ENCODE measurements at regions not wholly inside any gene's neighbourhood (a gene's known extent, or its start where the extent isn't known, plus 50 kb on each side); places are given as distances from the start of the nearest gene placed in this dataset.

DNA sequence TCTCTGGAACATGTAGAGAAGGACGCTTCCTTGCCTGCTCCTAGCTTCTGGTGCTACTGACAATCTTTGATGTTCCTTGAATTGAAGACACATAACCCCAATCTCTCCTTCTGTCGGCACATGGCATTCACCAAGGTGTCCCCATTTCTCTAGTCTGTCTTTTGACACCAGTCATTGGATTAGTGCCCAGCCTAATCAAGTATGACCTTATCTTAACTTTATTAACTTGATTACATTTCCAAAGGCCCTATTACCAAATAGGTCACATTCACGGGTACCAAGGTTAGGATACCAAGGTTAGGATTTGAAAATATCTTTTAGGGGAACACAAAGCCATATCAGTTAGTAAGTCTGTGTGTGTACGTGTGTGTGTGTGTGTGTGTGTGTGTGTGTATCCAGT lies 377.9 kb downstream of the CMPK2 start:
- DNase-seq: no peak

- DNase-seq: no peak
These were observed 373.1 kb downstream of the CMPK2 start for GRCh38 chr2:6492573-6492972.

DNA sequence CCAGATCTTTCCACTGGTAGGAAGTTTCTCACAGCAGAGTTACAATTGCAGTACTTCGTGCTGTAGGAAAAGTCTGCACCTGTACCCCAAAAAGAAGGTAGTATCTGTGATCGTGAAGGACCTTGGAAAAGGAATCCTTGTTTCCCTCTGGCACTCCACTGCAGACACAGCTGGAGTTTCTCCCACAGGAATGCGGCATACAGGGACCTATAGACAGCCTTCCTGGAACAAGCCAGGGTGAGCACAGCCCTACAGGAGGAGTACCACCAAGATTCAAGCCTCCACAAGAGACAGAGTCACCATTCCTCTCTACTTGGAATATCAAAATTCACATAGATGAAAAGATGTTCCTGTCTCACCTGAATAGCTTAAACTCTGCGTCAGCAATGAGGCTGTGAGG lies 372.4 kb downstream of the CMPK2 start:
- no peak for DNase-seq

- DNase-seq: no peak
These were observed 372.0 kb downstream of the CMPK2 start for GRCh38 chr2:6493669-6494068.

GRCh38 chr2:6495466-6495865 lies 370.2 kb downstream of the CMPK2 start:
- no peak for DNase-seq

GRCh38 chr2:6496376-6496775 lies 369.3 kb downstream of the CMPK2 start:
- DNase-seq: no peak

- no peak for DNase-seq
These were observed 368.7 kb downstream of the CMPK2 start for GRCh38 chr2:6497048-6497447.

- DNase-seq: no peak
These were observed 366.9 kb downstream of the CMPK2 start for GRCh38 chr2:6498841-6499240.

DNA sequence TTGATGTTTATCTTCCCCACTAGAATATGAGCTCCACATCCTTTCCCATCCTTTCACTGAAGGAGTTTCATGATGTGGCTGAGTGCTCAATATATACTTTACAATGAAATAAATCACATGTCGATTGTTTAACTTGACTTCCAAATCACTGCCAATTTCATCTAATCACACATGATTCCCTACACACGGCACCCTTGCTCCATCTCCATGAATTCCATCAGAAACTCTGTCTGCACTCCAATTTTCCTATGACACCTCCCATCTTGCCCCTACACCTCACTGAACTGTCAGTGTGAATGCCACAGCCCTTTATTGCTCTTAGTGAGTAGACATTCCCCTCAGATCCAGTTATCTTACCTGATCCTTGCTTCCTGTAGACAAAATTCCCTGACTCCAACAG lies 366.0 kb downstream of the CMPK2 start:
- no peak for DNase-seq

- DNase-seq: no peak
These were observed 359.3 kb downstream of the CMPK2 start for GRCh38 chr2:6506361-6506794.

GRCh38 chr2:6506859-6507258 lies 358.8 kb downstream of the CMPK2 start:
- DNase-seq: no peak

DNA sequence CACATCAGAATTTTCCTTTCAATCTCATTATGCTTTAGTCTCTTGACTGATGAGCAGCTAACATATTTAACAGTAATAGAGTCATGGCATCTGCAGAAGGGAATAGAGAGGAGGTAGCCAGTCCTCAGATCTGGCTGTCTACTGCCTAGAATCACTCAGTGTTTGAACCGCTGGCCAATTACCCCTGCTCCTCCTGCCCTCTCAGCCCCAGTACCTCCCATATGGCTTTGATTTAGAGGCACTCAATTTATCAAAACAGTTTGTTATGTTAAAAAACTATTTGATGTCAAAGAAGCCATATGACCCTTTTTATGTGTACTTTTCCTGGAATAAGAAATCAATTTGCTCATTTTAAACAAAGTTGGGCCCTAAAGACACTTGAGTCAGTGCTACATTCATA lies 355.2 kb downstream of the CMPK2 start:
- DNase-seq: no peak

- DNase-seq: no peak
These were observed 353.1 kb downstream of the CMPK2 start for GRCh38 chr2:6512589-6512988.

DNA sequence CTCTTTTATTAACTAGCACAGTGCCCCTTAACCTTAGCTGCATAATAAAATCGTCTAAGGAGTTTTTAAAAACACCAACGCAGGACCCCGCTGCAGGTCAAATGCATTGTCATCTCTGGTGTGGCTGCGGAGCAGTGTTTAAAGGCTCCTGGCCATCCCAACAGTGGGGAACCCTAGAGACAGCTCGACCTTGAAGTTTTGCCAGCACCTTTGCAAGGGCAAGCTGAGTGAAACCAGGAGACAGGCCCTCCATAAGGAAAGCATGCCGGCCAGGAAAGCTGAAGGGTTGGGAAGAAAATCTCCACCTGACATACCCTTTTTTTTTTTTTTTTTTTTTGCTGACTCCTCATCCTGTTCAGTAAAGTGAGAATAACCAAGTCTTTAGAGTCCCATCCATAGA lies 349.0 kb downstream of the CMPK2 start:
- DNase-seq: no peak

- DNase-seq: no peak
These were observed 347.3 kb downstream of the CMPK2 start for GRCh38 chr2:6518361-6518760.

GRCh38 chr2:6523476-6523875 lies 342.2 kb downstream of the CMPK2 start:
- no peak for DNase-seq

DNA sequence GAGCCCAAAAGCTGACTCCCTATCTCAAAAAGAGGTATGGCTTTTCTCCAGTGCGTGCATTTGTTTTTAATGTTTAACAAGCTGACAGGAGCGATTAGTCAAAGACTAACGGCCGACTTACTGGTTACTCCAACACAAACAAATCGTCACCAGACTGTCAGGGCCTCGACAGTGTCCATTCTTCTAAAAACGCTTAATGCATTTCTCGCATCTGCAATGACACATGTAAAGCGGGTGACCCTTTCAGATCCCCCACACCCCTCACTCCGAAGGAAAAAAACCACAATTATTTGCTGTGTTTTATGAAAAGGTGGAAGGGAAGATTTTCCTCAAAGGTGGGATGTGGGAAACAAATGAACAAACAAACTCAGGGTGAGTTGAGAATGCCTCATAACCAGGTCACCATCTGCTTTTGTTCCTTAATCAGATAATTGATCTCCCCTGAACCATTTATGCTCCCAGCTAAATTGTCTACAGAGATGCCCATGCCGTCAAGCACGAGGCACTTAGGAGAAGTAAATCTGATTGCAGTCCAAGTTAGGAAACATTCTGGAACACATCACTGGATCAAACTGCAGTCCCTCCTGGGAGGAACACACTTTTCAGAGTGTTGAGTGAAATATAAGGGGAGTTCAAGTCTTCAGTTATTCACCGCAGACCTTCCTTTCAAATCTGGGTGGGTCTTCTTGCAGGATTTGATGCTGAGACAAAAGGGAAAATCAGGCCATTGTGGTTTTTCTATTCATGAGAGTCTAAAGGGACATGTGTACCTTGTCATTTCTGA lies 340.8 kb downstream of the CMPK2 start:
- DNase-seq: no peak

DNA sequence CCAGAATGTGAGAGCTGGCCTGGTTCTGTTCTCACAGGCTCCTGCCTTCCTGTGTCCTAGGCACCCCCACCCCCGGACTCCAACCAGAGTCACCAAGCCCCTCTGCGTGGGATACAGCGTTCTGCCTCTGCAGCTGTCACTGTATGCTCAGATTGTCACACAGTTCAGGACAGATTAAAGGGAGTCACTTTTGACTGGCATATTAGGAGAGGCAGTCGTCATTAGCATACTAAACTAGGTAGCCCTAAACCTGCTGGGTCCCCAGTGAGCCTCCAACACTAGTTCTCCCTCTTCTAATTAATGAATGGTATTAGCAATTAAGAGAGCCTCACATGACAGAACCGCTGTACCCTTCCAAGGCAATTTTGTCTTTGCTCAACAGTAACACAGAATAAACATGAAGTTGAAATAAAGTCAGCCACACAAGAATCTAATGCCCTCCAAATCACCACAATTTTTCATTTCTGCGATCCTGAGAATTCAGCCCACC lies 340.2 kb downstream of the CMPK2 start:
- no peak for DNase-seq

DNA sequence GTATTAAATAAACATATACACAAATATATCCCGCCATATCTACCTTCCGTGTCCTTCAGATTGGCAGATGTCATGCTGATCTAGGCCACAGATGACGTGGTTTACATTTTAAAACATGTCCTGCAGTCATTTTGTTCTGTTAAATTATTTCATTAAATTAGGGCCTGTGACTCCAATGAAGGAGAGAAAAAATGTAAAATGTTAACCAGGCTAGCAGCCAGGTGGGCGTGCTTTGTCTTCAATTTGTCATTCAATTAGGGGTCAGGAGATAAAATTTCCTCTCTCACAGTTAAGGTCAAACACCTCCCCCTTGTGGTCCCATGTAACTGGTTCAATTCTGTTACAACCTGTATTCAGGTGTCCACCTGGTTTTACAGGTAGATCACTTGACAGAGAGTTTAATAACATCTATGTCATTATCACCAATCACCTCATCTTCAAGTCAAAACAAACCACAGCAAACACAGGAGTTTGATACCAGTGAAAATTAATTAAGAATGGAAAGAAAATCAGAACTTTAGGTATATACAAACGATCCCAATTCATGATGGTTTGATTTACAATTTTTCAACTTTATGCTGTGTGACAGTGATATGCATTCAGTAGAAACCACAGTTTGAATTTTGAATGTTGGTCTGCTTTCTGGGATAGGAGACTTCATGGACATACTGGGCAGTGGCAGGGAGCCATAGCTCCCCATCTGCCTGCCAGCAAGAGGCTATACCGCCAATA lies 339.4 kb downstream of the CMPK2 start:
- DNase-seq: no peak

DNA sequence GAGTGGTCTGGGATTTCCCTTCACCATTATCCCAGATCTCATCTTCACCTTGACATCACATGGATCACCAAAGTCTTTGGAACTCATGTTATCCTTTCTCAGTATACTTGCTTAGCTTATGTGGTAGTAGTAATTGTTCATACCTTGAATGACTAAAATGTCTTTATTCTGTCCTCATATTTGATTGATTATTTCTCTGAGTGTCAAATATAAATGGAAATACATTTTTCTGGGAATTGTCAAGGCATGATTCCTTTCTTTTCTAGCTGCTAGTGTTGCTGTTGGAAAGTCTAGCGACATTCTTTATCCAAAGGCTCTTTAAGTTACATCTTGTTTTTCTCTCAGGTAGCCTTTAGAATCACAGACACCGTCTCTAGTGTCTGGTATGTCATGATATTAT lies 334.4 kb downstream of the CMPK2 start:
- no peak for DNase-seq

DNA sequence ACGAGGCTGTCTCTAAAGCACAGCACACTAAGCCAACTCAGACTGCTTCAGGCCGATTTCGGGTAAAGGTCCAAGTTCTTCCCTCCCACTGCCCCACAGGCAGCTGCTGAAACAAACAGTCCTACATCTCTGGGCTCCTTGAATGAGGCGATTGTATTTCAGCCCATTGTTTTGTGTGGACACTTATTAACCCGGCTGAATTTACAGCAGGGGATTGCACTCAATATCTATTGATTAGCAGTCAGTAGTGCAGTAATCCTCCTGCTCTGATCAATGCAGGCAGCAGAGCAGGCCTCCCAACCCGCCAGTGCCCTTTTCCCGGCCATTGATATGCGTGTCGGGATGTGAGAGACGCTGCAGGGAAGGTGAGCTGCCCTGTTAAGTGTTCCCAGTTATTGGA lies 330.1 kb downstream of the CMPK2 start:
- no peak for DNase-seq

- DNase-seq: no peak
These were observed 327.1 kb downstream of the CMPK2 start for GRCh38 chr2:6538607-6539006.

DNA sequence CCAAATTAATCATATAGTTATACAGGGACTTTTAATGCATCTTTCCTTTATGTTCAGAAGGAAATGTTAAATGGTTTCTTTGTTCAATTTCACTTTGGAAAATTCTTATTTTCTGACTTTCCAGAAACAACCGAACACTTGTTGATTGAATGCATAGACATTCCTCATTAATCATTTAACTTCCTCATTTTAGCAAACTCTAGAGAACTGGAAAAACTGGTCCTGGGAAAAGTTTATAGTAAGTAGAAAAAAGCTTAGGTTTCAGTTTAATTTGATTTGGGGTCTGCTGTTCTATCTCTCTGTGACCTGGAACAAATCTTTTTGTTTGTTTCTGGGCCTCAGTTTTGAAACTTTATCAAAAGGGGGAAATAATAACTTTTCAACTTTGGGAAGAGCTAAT lies 320.4 kb downstream of the CMPK2 start:
- DNase-seq: no peak

- no peak for DNase-seq
These were observed 319.9 kb downstream of the CMPK2 start for GRCh38 chr2:6545795-6546194.
